Epidermal melanocyte (primary cell): ENCODE measurements at regions not wholly inside any gene's neighbourhood (a gene's known extent, or its start where the extent isn't known, plus 50 kb on each side); places are given as distances from the start of the nearest gene placed in this dataset.
"Not testable (repeated sequence)": the region's sequence is repeated elsewhere in the genome, so short reads cannot be mapped to it uniquely, and the experiment has no call there.

Experiments used
- DNase-seq: peaks from one replicate; pipeline ENCODE4 v3.0.0; 2011; ENCODE audit warnings: low spot score; ENCODE audit not compliant: insufficient read length

DNA sequence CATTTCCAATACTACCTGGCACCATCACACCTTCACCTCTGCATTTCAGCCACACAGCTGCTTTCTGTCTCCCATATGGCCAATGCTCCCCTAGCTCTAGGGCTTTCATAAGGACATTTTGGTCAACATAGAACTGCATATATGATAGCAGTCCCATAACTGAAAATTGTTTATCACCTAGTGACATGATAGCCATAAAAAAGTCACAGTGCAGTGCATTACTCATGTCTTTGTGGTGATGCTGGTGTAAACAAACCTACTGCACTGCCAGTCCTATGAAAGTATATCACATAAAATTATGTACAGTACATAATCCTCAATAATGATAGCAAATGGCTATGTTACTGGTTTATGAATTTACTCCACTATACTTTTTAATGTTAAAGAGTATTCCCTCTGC, 221.0 kb downstream of the NAF1 start:
- no peak for DNase-seq

DNA sequence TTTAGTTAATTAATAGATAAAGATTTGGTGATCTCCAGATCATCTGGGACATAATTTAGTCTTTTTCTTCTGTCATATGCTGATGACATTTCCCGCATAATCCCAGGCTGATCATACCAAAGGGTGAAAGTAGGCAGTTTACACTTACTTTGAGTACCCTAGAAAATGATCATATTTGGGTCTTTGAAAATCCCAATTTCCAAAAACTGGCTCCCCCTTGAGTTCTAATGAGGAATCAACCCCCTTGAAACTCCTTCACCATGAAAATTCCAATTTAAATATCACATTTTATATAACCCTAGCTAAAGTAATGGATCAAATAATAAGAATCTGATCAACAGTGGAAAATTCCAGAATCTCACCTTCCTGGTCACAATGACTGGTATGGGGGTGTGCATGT, 223.4 kb downstream of the NAF1 start:
- DNase-seq: no peak

DNA sequence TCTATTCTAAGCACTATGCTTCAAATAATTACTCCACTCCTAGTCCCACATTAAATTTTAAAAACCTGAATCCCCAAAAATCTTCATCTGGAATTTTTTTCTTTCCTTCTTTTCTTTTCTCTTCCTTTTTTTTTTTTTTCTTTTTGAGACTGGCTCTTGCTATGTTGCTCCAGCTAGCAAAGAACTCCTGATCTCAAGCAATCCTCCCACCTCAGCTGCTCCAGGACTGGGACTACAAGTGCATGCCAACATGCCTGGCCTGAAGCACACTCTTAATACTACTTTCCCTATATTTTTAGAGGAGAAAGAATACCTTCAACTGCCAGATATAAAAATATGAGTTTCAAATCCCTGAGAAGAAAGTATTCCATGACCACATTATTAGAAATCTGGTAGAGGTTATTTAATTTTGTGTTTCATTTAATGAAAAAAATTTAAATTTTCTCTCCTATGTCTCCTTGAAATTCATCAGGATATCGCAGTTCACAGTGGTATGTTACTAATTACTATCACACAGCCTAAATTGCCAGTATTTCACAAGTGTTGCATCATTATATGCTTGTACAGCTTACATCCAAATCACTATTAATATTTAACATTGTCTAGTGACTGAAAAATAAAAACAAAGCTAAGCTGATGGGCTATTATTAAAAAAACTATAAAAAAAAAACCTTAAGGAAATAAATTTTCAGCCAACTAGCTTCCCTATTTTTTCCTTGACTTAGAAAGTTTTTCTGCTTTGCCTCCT, 227.8 kb downstream of the NAF1 start:
- DNase-seq: no peak

DNA sequence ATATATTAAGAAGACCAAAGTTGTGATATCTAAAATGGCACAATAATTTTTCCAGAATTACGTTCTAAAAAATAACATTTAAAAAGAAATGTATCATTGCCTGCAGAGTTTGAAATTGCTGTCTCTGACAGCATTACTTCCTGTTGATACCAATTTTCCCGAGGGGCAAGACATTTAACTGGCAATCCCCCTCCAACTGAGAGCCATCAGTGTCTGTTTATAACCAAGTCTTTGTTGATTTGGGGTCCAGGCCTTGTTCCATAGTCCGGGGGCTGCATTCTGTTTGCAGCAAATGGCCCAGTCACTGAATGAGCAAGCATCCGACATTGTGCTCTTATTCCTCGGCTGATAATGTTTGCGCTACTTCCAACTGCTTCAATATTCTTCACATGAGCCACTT, 231.5 kb downstream of the NAF1 start:
- no peak for DNase-seq

DNA sequence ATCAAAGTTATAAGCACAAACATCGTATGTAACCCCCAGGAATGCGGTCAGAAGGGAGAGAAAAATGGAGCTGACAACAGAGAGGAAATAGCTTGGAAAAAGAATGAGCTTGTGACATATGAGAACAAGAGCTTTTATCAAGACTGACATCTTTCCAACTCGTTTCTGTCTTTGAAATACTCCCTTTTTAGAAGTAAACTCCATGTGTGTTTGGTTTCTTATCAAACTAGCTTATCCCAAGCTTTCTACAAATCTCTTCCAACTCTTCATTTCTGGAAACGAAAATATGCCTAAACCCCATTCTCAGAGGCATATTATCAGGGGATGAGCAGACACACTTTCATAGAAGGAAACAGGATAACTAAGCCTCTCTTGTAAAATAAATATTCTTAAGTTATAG, 235.4 kb downstream of the NAF1 start:
- DNase-seq: no peak

DNA sequence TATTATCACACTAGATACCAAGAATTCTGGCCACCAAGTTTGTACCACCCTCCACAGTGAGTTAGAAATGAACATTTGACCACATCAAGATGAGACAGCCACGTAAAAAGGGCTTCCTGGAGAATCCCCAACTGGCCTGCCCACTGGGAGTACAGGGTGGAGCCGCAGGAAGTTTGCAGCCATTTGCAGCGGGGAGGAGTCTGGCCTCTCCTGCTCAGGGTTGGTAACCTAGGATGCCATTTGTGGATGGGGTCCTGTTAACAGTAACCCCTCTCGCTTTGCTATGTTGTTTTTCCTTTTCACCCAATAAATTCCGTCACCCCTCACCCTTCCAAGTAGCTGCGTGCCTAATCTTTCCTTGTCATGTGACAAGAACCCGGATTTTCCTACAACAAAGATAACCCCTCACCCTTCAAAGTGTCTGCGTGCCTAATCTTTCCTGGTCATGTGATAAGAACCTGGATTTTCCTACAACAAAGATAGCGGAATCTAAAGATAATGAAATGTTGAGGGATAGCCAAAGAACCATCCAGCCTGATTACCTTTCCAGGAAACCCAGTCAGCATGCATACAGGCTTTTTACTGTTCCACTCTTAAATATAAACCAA, 245.4 kb downstream of the NAF1 start:
- DNase-seq: no peak

DNA sequence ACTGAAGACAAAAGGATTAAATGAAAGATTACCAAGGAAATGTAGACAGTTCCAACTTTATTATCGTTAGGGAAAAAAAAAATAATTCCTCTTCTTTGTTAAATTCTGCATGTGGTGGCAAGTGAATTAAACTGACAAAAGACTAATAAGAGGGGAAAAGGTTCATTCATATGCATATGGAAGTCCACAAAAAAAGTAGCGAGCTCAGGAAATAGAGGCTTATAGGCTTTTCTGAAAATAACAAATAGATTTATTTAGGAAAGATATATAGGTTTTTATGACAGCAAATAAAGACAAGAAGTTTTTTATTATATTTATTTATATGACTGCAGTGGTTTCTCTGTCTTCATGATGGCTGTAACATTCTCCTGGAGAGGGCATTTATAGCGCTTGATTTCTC, 246.0 kb downstream of the NAF1 start:
- no peak for DNase-seq

DNA sequence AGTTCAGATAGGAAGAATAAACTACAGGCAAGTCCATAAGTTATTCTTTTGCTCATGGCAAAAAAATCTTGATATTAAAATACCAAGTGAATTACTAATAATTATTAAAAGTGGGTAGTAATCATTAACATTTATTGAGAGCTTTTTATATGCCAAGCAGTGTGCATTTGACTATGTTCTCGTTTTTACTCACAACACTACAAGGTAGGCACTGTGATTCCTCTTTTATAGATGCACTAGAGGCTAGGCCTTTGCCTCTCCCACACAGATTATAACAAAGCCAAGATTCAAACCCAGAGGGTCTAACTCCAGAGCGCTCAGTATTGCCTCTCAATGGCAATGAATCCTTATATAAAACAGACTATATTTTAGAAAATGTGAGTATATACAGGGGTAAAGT, 254.2 kb downstream of the NAF1 start:
- DNase-seq: no peak

DNA sequence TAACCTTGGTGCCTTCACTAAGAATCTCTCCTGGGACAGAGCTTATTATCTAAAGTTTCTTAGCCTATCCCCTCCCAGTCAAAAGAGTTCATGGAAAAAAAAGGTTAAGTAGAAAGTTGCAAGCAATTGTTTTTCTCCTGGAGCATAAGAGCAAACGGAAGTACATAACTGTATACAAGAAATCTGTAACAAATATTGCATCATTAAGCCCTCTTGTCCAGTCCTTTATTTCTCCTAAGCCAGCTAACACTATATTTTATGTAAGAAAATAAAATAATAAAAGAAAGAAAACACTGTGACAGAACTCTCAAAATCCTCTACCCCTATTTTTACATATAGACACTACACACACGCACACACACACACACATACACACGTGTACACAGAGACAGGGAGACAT, 255.3 kb downstream of the NAF1 start:
- DNase-seq: no peak

DNA sequence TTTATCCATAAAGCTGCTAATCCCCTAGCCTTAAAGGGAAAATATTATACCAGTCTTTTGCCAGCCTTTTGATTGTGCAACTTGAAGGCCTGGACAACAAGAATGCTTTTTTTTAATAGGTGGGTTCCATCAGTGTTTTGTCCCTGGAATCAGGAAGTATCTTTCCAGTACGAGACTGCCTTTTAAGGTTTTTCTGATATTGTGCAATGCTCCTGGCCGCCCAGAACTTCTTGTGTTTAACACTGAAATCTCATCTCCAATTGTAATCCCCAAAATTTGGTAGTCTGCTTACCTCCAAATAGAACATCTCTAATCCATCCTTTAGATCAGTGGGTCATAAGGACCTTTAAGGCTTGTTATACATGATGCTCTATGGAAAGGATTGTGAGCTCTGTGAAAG, 256.7 kb downstream of the NAF1 start:
- no peak for DNase-seq

DNA sequence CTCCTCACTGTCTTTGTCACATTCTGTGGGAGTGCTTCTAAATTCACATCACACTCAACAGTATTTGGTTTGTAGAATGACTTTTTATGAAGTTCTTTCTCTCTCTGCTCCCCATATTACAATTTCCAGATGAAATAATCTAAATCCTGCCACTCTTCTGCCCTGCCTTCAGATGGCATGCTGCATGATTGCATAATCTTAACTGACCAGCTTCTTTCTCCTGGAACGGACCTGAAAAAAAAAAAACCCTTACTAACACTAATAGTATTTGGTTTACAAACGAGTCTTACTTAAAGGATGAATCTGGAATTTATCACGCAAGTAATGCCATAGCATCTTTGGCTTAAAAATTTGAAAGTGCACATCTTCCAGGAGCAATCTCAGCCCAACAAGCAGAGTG, 272.3 kb downstream of the NAF1 start:
- DNase-seq: no peak

DNA sequence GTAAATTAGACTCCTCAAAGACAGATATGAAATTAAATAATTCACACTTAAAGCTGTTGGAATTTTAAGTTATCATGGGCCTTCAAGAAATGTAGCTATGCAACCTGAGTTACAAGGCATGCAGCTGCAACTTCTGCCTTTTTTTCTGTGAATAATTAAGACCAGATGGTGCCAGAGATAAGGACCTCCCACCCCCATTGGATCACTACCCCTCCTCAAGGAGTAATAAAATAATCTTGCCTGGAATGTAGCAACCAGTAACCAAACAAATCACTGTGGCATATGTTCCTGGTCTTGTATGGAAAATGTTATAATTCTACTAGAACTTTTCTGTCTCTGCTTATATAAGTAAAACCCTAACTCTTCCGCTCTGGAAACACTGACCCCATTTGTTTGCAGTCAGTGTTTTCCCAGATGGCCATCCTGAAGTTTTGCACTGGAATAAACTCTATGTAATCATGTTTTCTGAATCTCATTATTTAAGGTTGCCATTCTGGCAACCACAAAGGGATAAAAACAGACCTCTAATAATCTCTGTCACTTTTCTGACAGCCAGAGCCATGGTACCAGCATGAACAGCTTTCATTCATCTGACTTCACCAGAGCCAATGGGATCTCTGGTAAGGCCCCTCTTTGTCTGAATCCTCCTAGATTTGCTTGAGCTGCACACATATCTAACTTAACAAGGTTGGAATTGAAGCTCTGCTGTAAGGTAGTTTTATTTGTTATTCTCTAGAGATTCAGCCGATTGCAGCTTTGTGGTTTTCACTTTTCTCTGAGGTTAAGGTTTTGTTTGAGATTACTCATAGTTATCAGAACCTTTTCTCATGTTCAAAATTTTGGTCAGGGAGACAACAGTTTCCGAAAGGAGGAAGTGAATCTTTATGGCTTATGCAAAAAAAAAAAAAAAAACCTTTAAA, 274.6 kb downstream of the NAF1 start:
- no peak for DNase-seq

DNA sequence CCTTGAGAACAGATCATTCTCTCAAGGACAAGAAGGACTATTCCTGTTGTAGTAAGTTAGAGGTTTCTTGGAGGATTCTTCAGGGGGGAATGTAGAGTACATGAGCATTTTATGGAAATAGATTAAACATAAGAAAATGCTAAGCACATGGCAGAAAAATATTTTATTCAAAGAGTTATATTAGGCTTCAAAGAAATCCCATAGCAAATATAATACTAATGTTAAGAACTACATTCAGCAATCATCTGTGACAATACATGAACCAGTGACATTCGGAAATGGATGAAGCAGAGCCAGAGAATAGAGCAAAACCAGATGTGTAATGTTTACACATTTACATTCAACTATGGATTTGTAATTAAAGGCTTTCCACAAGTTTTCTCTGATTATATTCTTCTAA, 288.6 kb downstream of the NAF1 start:
- no peak for DNase-seq

DNA sequence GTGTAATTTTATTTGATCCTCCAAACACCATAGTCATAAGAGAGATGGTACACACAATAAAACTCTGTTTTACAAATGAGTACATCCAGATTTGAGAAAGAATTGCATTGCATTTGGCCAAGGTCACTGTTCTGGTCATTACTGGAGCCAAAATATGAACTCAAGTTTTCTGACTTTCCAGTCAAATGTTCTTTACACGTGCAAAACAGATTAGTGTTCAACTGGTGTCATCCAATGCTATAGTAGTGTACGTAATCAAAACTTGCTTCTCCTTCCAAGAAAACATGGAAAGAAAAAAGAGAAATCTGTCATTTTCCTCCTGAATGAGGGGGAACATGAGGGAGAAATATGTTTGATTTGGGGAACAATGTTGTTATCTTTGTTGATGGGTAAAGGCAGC, 291.9 kb downstream of the NAF1 start:
- DNase-seq: no peak

DNA sequence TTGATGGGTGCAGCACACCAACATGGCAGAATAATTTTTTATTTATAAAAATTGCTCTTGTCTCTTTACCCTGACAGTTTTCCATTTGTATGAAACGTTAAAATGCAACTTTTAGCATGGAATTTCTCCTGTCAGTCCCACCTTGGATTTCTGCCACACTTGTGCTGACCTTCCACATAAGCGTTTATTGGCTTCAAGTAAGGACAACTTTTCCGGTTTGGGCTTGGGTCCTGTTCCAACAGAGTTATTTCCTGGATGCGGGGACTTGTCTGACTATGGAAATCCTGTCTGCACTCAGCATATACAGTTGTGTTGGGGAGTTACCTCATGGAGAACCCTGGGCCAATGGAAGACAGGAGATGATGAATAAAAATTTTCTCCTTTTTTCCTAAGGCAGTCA, 294.7 kb downstream of the NAF1 start:
- DNase-seq: no peak

DNA sequence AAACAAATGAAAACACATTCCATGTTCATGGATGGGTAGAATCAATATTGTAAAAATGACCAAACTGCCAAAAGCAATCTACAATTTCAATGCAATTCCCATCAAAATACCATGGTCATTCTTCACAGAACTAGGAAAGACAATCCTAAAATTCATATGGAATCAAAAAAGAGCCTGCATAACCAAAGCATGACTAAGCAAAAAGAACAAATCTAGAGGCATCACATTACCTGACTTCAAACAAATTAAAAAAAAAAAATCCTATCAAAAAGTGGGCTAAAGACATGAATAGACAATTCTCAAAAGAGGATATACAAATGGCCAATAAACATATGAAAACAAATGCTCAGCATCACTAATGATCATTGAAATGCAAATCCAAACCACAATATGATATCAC, 297.5 kb downstream of the NAF1 start:
- no peak for DNase-seq

DNA sequence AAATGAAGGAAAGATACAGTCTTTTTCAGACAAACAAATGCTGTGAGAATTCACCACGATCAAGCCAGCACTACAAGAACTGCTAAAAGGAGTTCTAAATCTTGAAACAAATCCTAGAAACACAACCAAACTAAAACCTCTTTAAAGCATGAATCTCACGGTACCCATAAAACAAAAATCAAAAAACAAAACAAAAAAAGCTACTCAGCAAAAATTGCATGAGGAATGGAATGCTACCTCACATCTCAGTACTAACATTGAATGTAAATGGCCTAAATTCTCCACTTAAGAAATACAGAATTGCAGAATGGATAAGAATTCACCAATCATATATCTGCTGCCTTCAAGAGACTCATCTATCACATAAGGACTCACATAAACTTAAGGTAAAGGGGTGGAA, 300.1 kb downstream of the NAF1 start:
- DNase-seq: no peak

DNA sequence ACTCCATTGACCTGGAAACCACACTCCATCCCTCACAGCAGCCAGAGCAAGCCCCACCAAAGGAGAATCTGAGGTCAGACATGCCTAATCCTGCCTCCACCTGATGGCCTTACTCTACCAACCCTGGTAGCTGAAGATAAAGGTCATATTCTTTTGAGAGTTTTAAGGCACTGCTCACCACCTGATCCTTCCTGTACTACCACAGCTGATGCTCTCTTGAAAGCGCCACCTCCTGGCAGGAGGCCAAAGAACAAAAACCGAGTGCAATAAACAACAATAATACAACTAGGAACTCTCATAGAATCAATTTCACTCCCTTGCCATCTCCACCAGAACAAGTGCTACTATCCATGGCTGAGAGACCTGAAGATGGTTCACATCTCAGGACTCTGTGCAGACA, 301.6 kb downstream of the NAF1 start:
- DNase-seq: no peak

DNA sequence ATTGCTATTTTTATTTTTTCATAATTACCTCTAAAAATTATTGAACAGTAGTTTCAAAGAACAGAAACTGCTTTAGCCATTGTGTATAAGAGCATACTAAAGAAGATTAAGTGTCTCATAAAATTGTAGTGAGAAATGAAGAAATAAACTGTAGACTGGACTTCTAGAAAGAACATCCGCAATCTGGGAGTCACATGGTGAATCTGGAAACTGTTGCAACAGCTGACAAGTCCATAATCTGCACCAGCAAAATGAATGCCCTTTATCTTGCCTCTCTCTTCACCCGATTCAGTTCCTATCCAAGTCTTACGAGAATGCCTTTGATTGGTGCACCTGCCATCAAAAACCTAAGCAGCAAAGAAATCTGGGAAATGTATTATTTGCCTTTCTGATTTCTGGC, 312.9 kb downstream of the NAF1 start:
- no peak for DNase-seq

DNA sequence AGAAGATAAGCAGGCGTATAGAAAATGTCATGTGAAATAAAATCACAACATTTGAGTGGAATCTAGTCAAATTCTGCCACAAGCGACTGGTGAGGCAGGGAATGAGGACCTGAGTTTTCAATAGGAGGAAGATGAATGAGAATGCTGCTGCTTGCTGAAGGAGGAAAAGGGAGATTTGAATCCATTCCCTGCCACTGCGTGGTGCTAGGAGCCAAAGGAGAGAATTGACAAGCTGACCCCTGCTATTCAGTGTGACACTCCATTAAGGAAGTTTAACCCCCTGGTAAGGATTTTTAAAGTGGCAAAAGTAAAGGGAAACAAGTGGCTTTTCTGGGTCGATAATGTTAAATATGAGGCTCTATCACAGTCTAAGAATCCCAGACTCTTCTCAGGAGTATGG, 314.0 kb downstream of the NAF1 start:
- no peak for DNase-seq

DNA sequence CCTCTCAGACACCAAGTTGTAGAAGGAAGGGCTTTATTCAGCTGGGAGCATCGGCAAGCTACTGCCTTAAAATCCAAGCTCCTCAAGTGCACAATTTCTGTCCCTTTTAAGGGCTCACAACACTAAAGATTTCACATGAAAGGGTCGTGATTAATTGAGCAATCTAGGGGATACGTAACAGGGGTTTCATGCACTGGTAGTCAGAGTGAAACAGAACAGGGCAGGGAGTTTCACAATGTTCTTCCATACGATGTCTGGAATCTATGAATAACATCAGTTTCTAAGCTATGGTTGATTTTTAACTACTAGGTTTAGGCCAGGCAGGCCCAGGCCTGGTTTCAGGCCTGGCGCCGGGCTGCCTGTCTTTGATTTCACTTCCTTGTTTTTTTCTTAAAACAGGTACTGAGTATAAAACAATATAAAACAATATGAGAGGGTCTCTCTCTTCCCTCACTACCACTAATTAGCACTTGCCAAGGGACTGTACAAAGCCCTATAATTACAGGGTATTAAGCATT, 315.4 kb downstream of the NAF1 start:
- DNase-seq: not testable (repeated sequence)

DNA sequence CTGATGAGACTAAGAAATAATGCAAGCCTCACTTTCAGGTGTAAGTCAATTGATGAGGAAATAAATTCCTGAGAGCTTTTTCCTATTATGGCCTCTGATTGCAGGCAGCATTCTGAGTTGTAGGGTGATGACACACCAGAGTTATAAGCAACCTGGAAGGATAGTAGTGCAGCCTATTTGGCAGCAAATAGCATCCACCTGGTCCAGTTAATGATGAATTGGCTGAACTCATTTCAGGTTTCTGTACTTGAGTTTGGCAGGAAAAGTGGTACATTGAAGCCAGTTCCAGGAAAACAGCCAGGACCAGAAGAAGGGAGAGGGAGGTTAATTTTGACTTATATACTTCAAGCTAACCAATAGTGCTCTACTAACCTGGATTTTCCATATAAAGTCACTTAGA, 316.8 kb downstream of the NAF1 start:
- no peak for DNase-seq
